K562 (cell line): ENCODE measurements at regions not wholly inside any gene's neighbourhood (a gene's known extent, or its start where the extent isn't known, plus 50 kb on each side); places are given as distances from the start of the nearest gene placed in this dataset.

Source experiments
- CBX8 ChIP-seq: fragments of 200-600 bp; sonication (generic); IDR thresholded peaks from 2 replicates; pipeline ENCODE4 v1.6.1; 2012; ENCODE audit warnings: borderline replicate concordance, mixed run types, low read depth, mild to moderate bottlenecking, moderate library complexity, mixed read lengths, low read length, control low read depth, inconsistent platforms; ENCODE audit not compliant: poor library complexity, severe bottlenecking; ENCODE audit errors: extremely low read depth
- FOSL1 ChIP-seq: fragments of 200-800 bp; sonication (Bioruptor generic); conservative IDR thresholded peaks from 2 replicates; pipeline ENCODE4 v1.6.1; 2016; ENCODE audit warnings: missing genetic modification characterization, missing compliant biosample characterization
- GABPA ChIP-seq: fragments of 200-800 bp; sonication (Bioruptor generic); conservative IDR thresholded peaks from 2 replicates; pipeline ENCODE4 v1.6.1; 2016; ENCODE audit warnings: low read depth, missing genetic modification characterization, missing compliant biosample characterization
- KDM2B ChIP-seq: fragments of 250-450 bp; sonication (Bioruptor Pico); IDR thresholded peaks from 2 replicates; pipeline ENCODE4 v1.8.0; 2021; ENCODE audit warnings: mild to moderate bottlenecking, moderate library complexity
- NR0B1 ChIP-seq: fragments of 450-650 bp; IDR thresholded peaks from one replicate; pipeline ENCODE4 v1.6.1; 2018; ENCODE audit warnings: mild to moderate bottlenecking, moderate library complexity; ENCODE audit not compliant: partially characterized antibody
- PHF8 ChIP-seq: fragments of 200-600 bp; sonication (generic); IDR thresholded peaks from 2 replicates; pipeline ENCODE4 v1.6.1; 2012; ENCODE audit warnings: mixed run types, mild to moderate bottlenecking, inconsistent platforms, low read length, moderate library complexity, borderline replicate concordance
- SIN3A ChIP-seq, 2 experiments: fragments of 150-350 bp in 1 of 2; IDR thresholded peaks; 2 replicates each; pipeline ENCODE4 v1.6.1; 2011 to 2016; ENCODE audit warnings: borderline replicate concordance in 2 of 2, low read depth in 2 of 2, low read length in 2 of 2, mild to moderate bottlenecking in 2 of 2, moderate library complexity in 2 of 2; ENCODE audit not compliant: control insufficient read depth in 1 of 2
- SMAD4 ChIP-seq: fragments of 250-450 bp; sonication (Bioruptor Pico); conservative IDR thresholded peaks from 2 replicates; pipeline ENCODE4 v1.8.0; 2021; ENCODE audit warnings: inconsistent platforms, mild to moderate bottlenecking, moderate library complexity
- TAF15 ChIP-seq: fragments of 200-400 bp; formaldehyde crosslinking; IDR thresholded peaks from 2 replicates; pipeline ENCODE4 v1.6.1; 2017; ENCODE audit warnings: mild to moderate bottlenecking, low read depth, low read length, moderate library complexity
- TBP ChIP-seq: optimal IDR thresholded peaks from 2 replicates; pipeline ENCODE3; 2011; ENCODE audit warnings: low read depth, low read length, improper control_type of control experiment
- THRA ChIP-seq: fragments of 450-650 bp; IDR thresholded peaks from 2 replicates; pipeline ENCODE4 v1.6.1; 2017; ENCODE audit warnings: mild to moderate bottlenecking, moderate library complexity
- ZBTB17 ChIP-seq: fragments of 450-650 bp; formaldehyde crosslinking; IDR thresholded peaks from 2 replicates; pipeline ENCODE4 v1.4.0; 2020; ENCODE audit warnings: mild to moderate bottlenecking
- ZBTB7A ChIP-seq: IDR thresholded peaks from 2 replicates; pipeline ENCODE4 v1.6.1; 2011; ENCODE audit warnings: low read depth, mild to moderate bottlenecking, low read length, moderate library complexity, borderline replicate concordance; ENCODE audit not compliant: control insufficient read depth
- ZNF184 ChIP-seq: sonication (generic); formaldehyde crosslinking; IDR thresholded peaks from 2 replicates; pipeline ENCODE4 v1.5.0; 2020; ENCODE audit warnings: missing genetic modification reagents
- TF ChIP-seq, protein P1 (sequence below): sonication (generic); formaldehyde crosslinking; IDR thresholded peaks from 2 replicates; pipeline ENCODE4 v1.8.1; 2023; ENCODE audit warnings: mild to moderate bottlenecking, missing genetic modification reagents
- TF ChIP-seq, protein P2 (sequence below), 2 experiments: fragments of 450-650 bp; IDR thresholded peaks; 2 replicates each; pipeline ENCODE4 v1.6.1; 2016
- TF ChIP-seq, protein P3 (sequence below): fragments of 250-450 bp; sonication (Bioruptor Pico); IDR thresholded peaks from 2 replicates; pipeline ENCODE4 v1.8.0; 2022; ENCODE audit warnings: moderate library complexity, mild to moderate bottlenecking, inconsistent platforms

- TF ChIP-seq ZBTB7A (peak; percentile 76; the same call in 1 of the 2 replicates), ZNF184 (CRISPR knock-in tag) (no peak), SIN3A (IDR thresholded peaks at IDR 0.05; ENCODE audit: borderline replicate concordance in 2 of 2, control insufficient read depth in 1 of 2, low read depth in 2 of 2, low read length in 2 of 2) (0 out of 4 replicates have a peak, but pooled peaks have one; percentile 31 to 44), THRA (no peak), ZBTB17 (CRISPR knock-in tag) (peak; percentile 64; the same call in 1 of the 2 replicates), SMAD4 (CRISPR knock-in tag) (peak; percentile 67), NR0B1 (no peak), CBX8 (no peak), TBP (peak; percentile 34), TAF15 (no peak), KDM2B (peak; percentile 96), FOSL1 (peak; percentile 65), GABPA (tag) (no peak; the same call in 1 of the 2 replicates), PHF8 (peak; percentile 85; the same call in 1 of the 2 replicates)
- TF ChIP-seq, protein P1, sequence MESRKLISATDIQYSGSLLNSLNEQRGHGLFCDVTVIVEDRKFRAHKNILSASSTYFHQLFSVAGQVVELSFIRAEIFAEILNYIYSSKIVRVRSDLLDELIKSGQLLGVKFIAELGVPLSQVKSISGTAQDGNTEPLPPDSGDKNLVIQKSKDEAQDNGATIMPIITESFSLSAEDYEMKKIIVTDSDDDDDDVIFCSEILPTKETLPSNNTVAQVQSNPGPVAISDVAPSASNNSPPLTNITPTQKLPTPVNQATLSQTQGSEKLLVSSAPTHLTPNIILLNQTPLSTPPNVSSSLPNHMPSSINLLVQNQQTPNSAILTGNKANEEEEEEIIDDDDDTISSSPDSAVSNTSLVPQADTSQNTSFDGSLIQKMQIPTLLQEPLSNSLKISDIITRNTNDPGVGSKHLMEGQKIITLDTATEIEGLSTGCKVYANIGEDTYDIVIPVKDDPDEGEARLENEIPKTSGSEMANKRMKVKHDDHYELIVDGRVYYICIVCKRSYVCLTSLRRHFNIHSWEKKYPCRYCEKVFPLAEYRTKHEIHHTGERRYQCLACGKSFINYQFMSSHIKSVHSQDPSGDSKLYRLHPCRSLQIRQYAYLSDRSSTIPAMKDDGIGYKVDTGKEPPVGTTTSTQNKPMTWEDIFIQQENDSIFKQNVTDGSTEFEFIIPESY (CRISPR knock-in tag), result peak; percentile 88
- TF ChIP-seq, protein P2, sequence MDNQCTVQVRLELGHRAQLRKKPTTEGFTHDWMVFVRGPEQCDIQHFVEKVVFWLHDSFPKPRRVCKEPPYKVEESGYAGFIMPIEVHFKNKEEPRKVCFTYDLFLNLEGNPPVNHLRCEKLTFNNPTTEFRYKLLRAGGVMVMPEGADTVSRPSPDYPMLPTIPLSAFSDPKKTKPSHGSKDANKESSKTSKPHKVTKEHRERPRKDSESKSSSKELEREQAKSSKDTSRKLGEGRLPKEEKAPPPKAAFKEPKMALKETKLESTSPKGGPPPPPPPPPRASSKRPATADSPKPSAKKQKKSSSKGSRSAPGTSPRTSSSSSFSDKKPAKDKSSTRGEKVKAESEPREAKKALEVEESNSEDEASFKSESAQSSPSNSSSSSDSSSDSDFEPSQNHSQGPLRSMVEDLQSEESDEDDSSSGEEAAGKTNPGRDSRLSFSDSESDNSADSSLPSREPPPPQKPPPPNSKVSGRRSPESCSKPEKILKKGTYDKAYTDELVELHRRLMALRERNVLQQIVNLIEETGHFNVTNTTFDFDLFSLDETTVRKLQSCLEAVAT (IDR thresholded peaks at IDR 0.05), result no peak
- TF ChIP-seq, protein P3, sequence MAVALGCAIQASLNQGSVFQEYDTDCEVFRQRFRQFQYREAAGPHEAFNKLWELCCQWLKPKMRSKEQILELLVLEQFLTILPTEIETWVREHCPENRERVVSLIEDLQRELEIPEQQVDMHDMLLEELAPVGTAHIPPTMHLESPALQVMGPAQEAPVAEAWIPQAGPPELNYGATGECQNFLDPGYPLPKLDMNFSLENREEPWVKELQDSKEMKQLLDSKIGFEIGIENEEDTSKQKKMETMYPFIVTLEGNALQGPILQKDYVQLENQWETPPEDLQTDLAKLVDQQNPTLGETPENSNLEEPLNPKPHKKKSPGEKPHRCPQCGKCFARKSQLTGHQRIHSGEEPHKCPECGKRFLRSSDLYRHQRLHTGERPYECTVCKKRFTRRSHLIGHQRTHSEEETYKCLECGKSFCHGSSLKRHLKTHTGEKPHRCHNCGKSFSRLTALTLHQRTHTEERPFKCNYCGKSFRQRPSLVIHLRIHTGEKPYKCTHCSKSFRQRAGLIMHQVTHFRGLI, result no peak
Observed at GRCh38 chr6:14210663-14211561, 93.3 kb downstream of the CD83 start (continued).
